Stimulated activated CD4-positive, alpha-beta T cell treated with anti-CD3 and anti-CD28 coated beads, Interleukin-4, amount 100 ng/mL, for 48 hours (primary cell): ENCODE measurements at regions not wholly inside any gene's neighbourhood (a gene's known extent, or its start where the extent isn't known, plus 50 kb on each side); places are given as distances from the start of the nearest gene placed in this dataset.
A peak's percentile ranks its signal among the peaks of the same experiment; 100 is the strongest.
"Not testable (repeated sequence)": the region's sequence is repeated elsewhere in the genome, so short reads cannot be mapped to it uniquely, and the experiment has no call there.

Experiments
- DNase-seq, 2 donors: peaks; one replicate each; pipeline ENCODE4 v3.0.0-alpha.2; 2020; ENCODE audit warnings: low read depth in 2 of 2

- DNase-seq: no peak
Observed at GRCh38 chr1:70490153-70490552, 79.1 kb downstream of the CTH start.

- DNase-seq: no peak
Observed at GRCh38 chr1:70495370-70495769, 84.3 kb downstream of the CTH start.

- DNase-seq: no peak
Observed at GRCh38 chr1:70496181-70496580, 85.1 kb downstream of the CTH start.

- DNase-seq: no peak
Observed at GRCh38 chr1:70497152-70497551, 86.1 kb downstream of the CTH start.

GRCh38 chr1:70498666-70499065 lies 87.6 kb downstream of the CTH start:
- no peak for DNase-seq

- DNase-seq: no peak
Observed at GRCh38 chr1:70499695-70500094, 88.6 kb downstream of the CTH start.

- no peak for DNase-seq
Observed at GRCh38 chr1:70503358-70503757, 92.3 kb downstream of the CTH start.

- DNase-seq: peak in 1 of 2 donors; percentile 17
Observed at GRCh38 chr1:70504176-70504820, 93.2 kb downstream of the CTH start.

- no peak for DNase-seq
Observed at GRCh38 chr1:70504821-70505193, 93.7 kb downstream of the CTH start.

- DNase-seq: not testable (repeated sequence)
Observed at GRCh38 chr1:70507991-70508390, 96.9 kb downstream of the CTH start.

- DNase-seq: no peak
Observed at GRCh38 chr1:70509996-70510876, 99.2 kb downstream of the CTH start.

GRCh38 chr1:70517444-70517843 lies 106.4 kb downstream of the CTH start:
- no peak for DNase-seq

- DNase-seq: no peak
Observed at GRCh38 chr1:70518106-70518505, 107.0 kb downstream of the CTH start.

GRCh38 chr1:70528590-70529333 lies 117.7 kb downstream of the CTH start:
- no peak for DNase-seq

GRCh38 chr1:70536708-70537366 lies 125.8 kb downstream of the CTH start:
- DNase-seq: no peak

GRCh38 chr1:70537788-70538187 lies 126.7 kb downstream of the CTH start:
- DNase-seq: no peak

GRCh38 chr1:70542030-70542429 lies 131.0 kb downstream of the CTH start:
- DNase-seq: no peak

GRCh38 chr1:70542856-70543255 lies 131.8 kb downstream of the CTH start:
- DNase-seq: no peak

- no peak for DNase-seq
Observed at GRCh38 chr1:70546726-70547125, 135.7 kb downstream of the CTH start.

GRCh38 chr1:70552662-70553566 lies 141.8 kb downstream of the CTH start:
- no peak for DNase-seq

- no peak for DNase-seq
Observed at GRCh38 chr1:70553567-70553956, 142.5 kb downstream of the CTH start.
